H9 (cell line): ENCODE measurements at regions not wholly inside any gene's neighbourhood (a gene's known extent, or its start where the extent isn't known, plus 50 kb on each side); places are given as distances from the start of the nearest gene placed in this dataset.
A peak's percentile ranks its signal among the peaks of the same experiment; 100 is the strongest.

Experiments
- DNase-seq: peaks from one replicate; pipeline ENCODE4 v3.0.0-alpha.2; 2017
- H2AFZ ChIP-seq: one replicate; pipeline ENCODE4 v1.6.1; 2013; ENCODE audit warnings: mild to moderate bottlenecking, low read length, control low read depth, moderate library complexity
- H2AK5ac ChIP-seq: 2 replicates; pipeline ENCODE4 v1.6.1; 2013; ENCODE audit warnings: low read length, control low read depth, mixed read lengths; ENCODE audit not compliant: insufficient read length
- H2BK120ac ChIP-seq: one replicate; pipeline ENCODE4 v1.6.1; 2013; ENCODE audit warnings: low read depth, mild to moderate bottlenecking, low read length, control low read depth, inconsistent platforms; ENCODE audit not compliant: poor library complexity, severe bottlenecking
- H2BK12ac ChIP-seq: 2 replicates; pipeline ENCODE4 v1.6.1; 2013; ENCODE audit warnings: low read length, control low read depth, mixed read lengths, low read depth; ENCODE audit not compliant: insufficient read length
- H2BK15ac ChIP-seq: 2 replicates; pipeline ENCODE4 v1.6.1; 2013; ENCODE audit warnings: low read depth, low read length, control low read depth
- H2BK20ac ChIP-seq: one replicate; pipeline ENCODE4 v1.6.1; 2013; ENCODE audit warnings: low read depth, mild to moderate bottlenecking, low read length, control low read depth, inconsistent platforms; ENCODE audit not compliant: poor library complexity, severe bottlenecking
- H2BK5ac ChIP-seq: 2 replicates; pipeline ENCODE4 v1.6.1; 2013; ENCODE audit warnings: low read length, control low read depth, mixed read lengths; ENCODE audit not compliant: insufficient read length
- H3K14ac ChIP-seq: 2 replicates; pipeline ENCODE4 v1.6.1; 2013; ENCODE audit warnings: low read length, control low read depth; ENCODE audit not compliant: insufficient read depth
- H3K18ac ChIP-seq: 2 replicates; pipeline ENCODE4 v1.6.1; 2013; ENCODE audit warnings: low read depth, mild to moderate bottlenecking, mixed read lengths, low read length, control low read depth; ENCODE audit not compliant: insufficient read length
- H3K23ac ChIP-seq: 2 replicates; pipeline ENCODE4 v1.6.1; 2013; ENCODE audit warnings: low read length, control low read depth, mixed read lengths, low read depth; ENCODE audit not compliant: insufficient read length
- H3K23me2 ChIP-seq: 2 replicates; pipeline ENCODE4 v1.6.1; 2013; ENCODE audit warnings: low read depth, mild to moderate bottlenecking, mixed read lengths, low read length, control low read depth; ENCODE audit not compliant: insufficient read length, poor library complexity, severe bottlenecking
- H3K27ac ChIP-seq: 2 replicates; pipeline ENCODE4 v1.5.1; 2013; ENCODE audit warnings: low read length, control low read depth, mixed read lengths, low read depth; ENCODE audit not compliant: insufficient read length
- H3K27me3 ChIP-seq: 2 replicates; pipeline ENCODE4 v1.6.1; 2013; ENCODE audit warnings: low read length, control low read depth, inconsistent platforms; ENCODE audit not compliant: insufficient read depth
- H3K4ac ChIP-seq: 2 replicates; pipeline ENCODE4 v1.6.1; 2013; ENCODE audit warnings: low read depth, mild to moderate bottlenecking, control low read depth, inconsistent platforms, low read length, moderate library complexity
- H3K4me1 ChIP-seq: 2 replicates; pipeline ENCODE4 v1.6.1; 2013; ENCODE audit warnings: low read length, control low read depth, inconsistent platforms; ENCODE audit not compliant: insufficient read depth
- H3K4me2 ChIP-seq: 2 replicates; pipeline ENCODE4 v1.6.1; 2013; ENCODE audit warnings: low read length, control low read depth, mixed read lengths; ENCODE audit not compliant: insufficient read length, insufficient read depth
- H3K56ac ChIP-seq: 2 replicates; pipeline ENCODE4 v1.6.1; 2013; ENCODE audit warnings: low read depth, mild to moderate bottlenecking, mixed read lengths, low read length, control low read depth; ENCODE audit not compliant: insufficient read length
- H3K79me1 ChIP-seq: 2 replicates; pipeline ENCODE4 v1.6.1; 2013; ENCODE audit warnings: low read depth, mild to moderate bottlenecking, moderate library complexity, low read length, control low read depth, inconsistent platforms; ENCODE audit not compliant: insufficient read depth, poor library complexity, severe bottlenecking
- H3K79me2 ChIP-seq: 2 replicates; pipeline ENCODE4 v1.6.1; 2013; ENCODE audit warnings: low read length, control low read depth, inconsistent platforms; ENCODE audit not compliant: insufficient read depth
- H3K9ac ChIP-seq: 2 replicates; pipeline ENCODE4 v1.6.1; 2013; ENCODE audit warnings: low read length, control low read depth, mixed read lengths; ENCODE audit not compliant: insufficient read length; ENCODE audit errors: extremely low read depth
- H3K9me3 ChIP-seq: one replicate; pipeline ENCODE4 v1.6.1; 2013; ENCODE audit warnings: low read depth, low read length, inconsistent platforms; ENCODE audit not compliant: control insufficient read depth
- H3T11ph ChIP-seq: one replicate; pipeline ENCODE4 v1.6.1; 2013; ENCODE audit warnings: mild to moderate bottlenecking, low read length, control low read depth, inconsistent platforms
- H4K20me1 ChIP-seq: one replicate; pipeline ENCODE4 v1.6.1; 2013; ENCODE audit not compliant: control insufficient read depth, insufficient read length, insufficient read depth
- H4K5ac ChIP-seq: 2 replicates; pipeline ENCODE4 v1.6.1; 2013; ENCODE audit warnings: low read depth, mild to moderate bottlenecking, mixed read lengths, low read length, control low read depth; ENCODE audit not compliant: insufficient read length
- H4K8ac ChIP-seq: replicated peaks from 2 replicates; pipeline ENCODE4 v1.6.1; 2013; ENCODE audit warnings: low read length, control low read depth, mixed read lengths, low read depth; ENCODE audit not compliant: insufficient read length
- H4K91ac ChIP-seq: 2 replicates; pipeline ENCODE4 v1.6.1; 2013; ENCODE audit warnings: low read depth, mild to moderate bottlenecking, moderate library complexity, mixed read lengths, low read length, control low read depth; ENCODE audit not compliant: insufficient read length
- H3K27ac Mint-ChIP-seq, 3 experiments: 2 replicates in 2 of 3; 3 replicates in 1 of 3; pipeline ENCODE4 v1.8.0; 2020 to 2021; ENCODE audit warnings: mixed read lengths in 3 of 3, mild to moderate bottlenecking in 1 of 3, moderate library complexity in 1 of 3
- H3K27me3 Mint-ChIP-seq: 2 replicates; pipeline ENCODE4 v1.8.0; 2021; ENCODE audit warnings: low read depth, mild to moderate bottlenecking, moderate library complexity, mixed read lengths
- H3K36me3 Mint-ChIP-seq, 3 experiments: 2 replicates in 2 of 3; 3 replicates in 1 of 3; pipeline ENCODE4 v1.8.0; 2020 to 2021; ENCODE audit warnings: low read depth in 3 of 3, mixed read lengths in 3 of 3; ENCODE audit not compliant: insufficient read depth in 1 of 3
- H3K4me1 Mint-ChIP-seq, 2 experiments: 2 replicates each; pipeline ENCODE4 v1.8.0; 2020; ENCODE audit warnings: mixed read lengths in 2 of 2
- H3K4me3 Mint-ChIP-seq, 2 experiments: 2 replicates in 1 of 2; 3 replicates in 1 of 2; pipeline ENCODE4 v1.8.0; 2020 to 2021; ENCODE audit warnings: mild to moderate bottlenecking in 2 of 2, mixed read lengths in 2 of 2, moderate library complexity in 1 of 2
- H3K9me3 Mint-ChIP-seq, 2 experiments: 2 replicates in 1 of 2; 3 replicates in 1 of 2; pipeline ENCODE4 v1.8.0; 2020; ENCODE audit warnings: mild to moderate bottlenecking in 2 of 2, mixed read lengths in 2 of 2, moderate library complexity in 1 of 2
- CTCF ChIP-seq: fragments of 200-600 bp; sonication (generic); conservative IDR thresholded peaks from 3 replicates; pipeline ENCODE4 v1.8.0; 2021; ENCODE audit warnings: antibody characterized with exemption, mild to moderate bottlenecking
- WGBS: extraction: QIAGEN DNeasy Blood & Tissue Kit; methylation state at CpG from one replicate; pipeline ENCODE4 v1.1.7; 2013; ENCODE audit warnings: missing lambda C conversion rate, low lambda C conversion rate, mixed read lengths; ENCODE audit not compliant: insufficient read length; ENCODE audit errors: extremely low coverage; 5-methylcytosine and 5-hydroxymethylcytosine counted together

- Histone ChIP-seq H2BK15ac (no peak overlapping the region), H3K4me1 (peaks cover 14% of the 10 kb centered on the region), H3K18ac (no peak overlapping the region), H4K91ac (no peak overlapping the region), H3K4ac (no peak overlapping the region), H3K56ac (no peak overlapping the region), H3K79me1 (no peaks in the 10 kb centered on the region), H2AK5ac (no peak overlapping the region), H3K23ac (no peak overlapping the region), H3K14ac (no peak overlapping the region), H3K9ac (no peak overlapping the region), H2AFZ (no peak overlapping the region), H3K79me2 (no peaks in the 10 kb centered on the region), H3K9me3 (no peaks in the 10 kb centered on the region), H3K23me2 (no peaks in the 10 kb centered on the region), H2BK20ac (no peak overlapping the region), H3K4me2 (no peak overlapping the region), H2BK120ac (no peak overlapping the region), H2BK12ac (no peak overlapping the region), H3K27ac (no peak overlapping the region), H4K8ac (peak overlapping the region; percentile 56), H2BK5ac (no peak overlapping the region), H4K20me1 (peaks cover 2% of the 10 kb centered on the region), H3K27me3 (no peaks in the 10 kb centered on the region), H4K5ac (no peak overlapping the region), H3T11ph (no peak overlapping the region)
- WGBS = no CpG with 5 or more reads among the region's 10 CpGs
- no peaks in the 10 kb centered on the region; the same call in 1 of the 2 replicates for H3K27me3 Mint-ChIP-seq
- H3K36me3 Mint-ChIP-seq = no peaks in the 10 kb centered on the region; a peak in 1 of 7 replicates
- no peak overlapping the region for H3K4me3 Mint-ChIP-seq
- H3K9me3 Mint-ChIP-seq = no peaks in the 10 kb centered on the region
- peaks cover 23 to 24% of the 10 kb centered on the region in 2 experiments for H3K4me1 Mint-ChIP-seq
- DNase-seq = peak; percentile 55
- H3K27ac Mint-ChIP-seq = no peak overlapping the region
- TF ChIP-seq CTCF = no peak
Measured at GRCh38 chr2:237213315-237214022, 127.8 kb downstream of the COPS8 start.
